Mammary epithelial cell (primary cell): ENCODE measurements at regions not wholly inside any gene's neighbourhood (a gene's known extent, or its start where the extent isn't known, plus 50 kb on each side); places are given as distances from the start of the nearest gene placed in this dataset.

ENCODE experiments used
- EZH2 ChIP-seq: IDR thresholded peaks from 2 replicates; pipeline ENCODE4 v1.6.1; 2012; ENCODE audit warnings: low read length, inconsistent platforms, borderline replicate concordance
- TF ChIP-seq, protein P1 (sequence below), 2 donors: IDR thresholded peaks in 1 of 2; conservative IDR thresholded peaks in 1 of 2; 2 replicates each; pipeline ENCODE4 v1.5.1; 2011 to 2012; ENCODE audit warnings: inconsistent platforms in 2 of 2, low read length in 2 of 2, mild to moderate bottlenecking in 2 of 2, control low read depth in 1 of 2, low read depth in 1 of 2; ENCODE audit not compliant: insufficient read depth in 1 of 2; ENCODE audit errors: extremely low read depth in 1 of 2

GRCh38 chr5:40082313-40082712 lies 597.4 kb upstream of the PTGER4 start:
- TF ChIP-seq EZH2, result no peak
- TF ChIP-seq, protein P1, sequence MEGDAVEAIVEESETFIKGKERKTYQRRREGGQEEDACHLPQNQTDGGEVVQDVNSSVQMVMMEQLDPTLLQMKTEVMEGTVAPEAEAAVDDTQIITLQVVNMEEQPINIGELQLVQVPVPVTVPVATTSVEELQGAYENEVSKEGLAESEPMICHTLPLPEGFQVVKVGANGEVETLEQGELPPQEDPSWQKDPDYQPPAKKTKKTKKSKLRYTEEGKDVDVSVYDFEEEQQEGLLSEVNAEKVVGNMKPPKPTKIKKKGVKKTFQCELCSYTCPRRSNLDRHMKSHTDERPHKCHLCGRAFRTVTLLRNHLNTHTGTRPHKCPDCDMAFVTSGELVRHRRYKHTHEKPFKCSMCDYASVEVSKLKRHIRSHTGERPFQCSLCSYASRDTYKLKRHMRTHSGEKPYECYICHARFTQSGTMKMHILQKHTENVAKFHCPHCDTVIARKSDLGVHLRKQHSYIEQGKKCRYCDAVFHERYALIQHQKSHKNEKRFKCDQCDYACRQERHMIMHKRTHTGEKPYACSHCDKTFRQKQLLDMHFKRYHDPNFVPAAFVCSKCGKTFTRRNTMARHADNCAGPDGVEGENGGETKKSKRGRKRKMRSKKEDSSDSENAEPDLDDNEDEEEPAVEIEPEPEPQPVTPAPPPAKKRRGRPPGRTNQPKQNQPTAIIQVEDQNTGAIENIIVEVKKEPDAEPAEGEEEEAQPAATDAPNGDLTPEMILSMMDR (conservative IDR thresholded peaks at IDR 0.05 in 1 of 2, IDR thresholded peaks at IDR 0.05 in 1 of 2; ENCODE audit: extremely low read depth in 1 of 2, insufficient read depth in 1 of 2, low read depth in 1 of 2, low read length in 2 of 2), result no peak
